Tibial artery (tissue), 4 donors: ENCODE measurements at regions not wholly inside any gene's neighbourhood (a gene's known extent, or its start where the extent isn't known, plus 50 kb on each side); places are given as distances from the start of the nearest gene placed in this dataset.

Experiments used
- DNase-seq, 2 donors: peaks; one replicate each; pipeline ENCODE4 v3.0.0-alpha.2; 2019
- H3K27ac ChIP-seq, 2 donors: fragments of 200-600 bp; sonication (generic) in 1 of 2; 1 replicate in 1 of 2; 2 replicates in 1 of 2; pipeline ENCODE4 v1.5.1; 2018 to 2019; ENCODE audit warnings: mild to moderate bottlenecking in 1 of 2
- H3K27me3 ChIP-seq, 2 donors: fragments of 200-600 bp; sonication (generic) in 1 of 2; one replicate each; pipeline versions ENCODE4 v1.5.1 to v1.6.0; 2016 to 2019
- H3K36me3 ChIP-seq, 3 donors: fragments of 200-600 bp; sonication (generic) in 2 of 3; one replicate each; pipeline ENCODE4 v1.5.1; 2016 to 2019; ENCODE audit warnings: mild to moderate bottlenecking in 2 of 3
- H3K4me1 ChIP-seq, 4 donors: fragments of 200-600 bp; sonication (generic) in 2 of 4; 1 replicate in 3 of 4; 2 replicates in 1 of 4; pipeline ENCODE4 v1.5.1; 2016 to 2019
- H3K4me3 ChIP-seq, 2 donors: fragments of 200-600 bp; sonication (generic) in 1 of 2; 1 replicate in 1 of 2; 2 replicates in 1 of 2; pipeline ENCODE4 v1.5.1; 2018 to 2019; ENCODE audit warnings: mild to moderate bottlenecking in 2 of 2
- H3K9me3 ChIP-seq, 3 donors: fragments of 200-600 bp; sonication (generic) in 1 of 3; one replicate each; pipeline ENCODE4 v1.5.1; 2016 to 2019
- CTCF ChIP-seq, 2 experiments: fragments of 200-600 bp in 1 of 2; fragments of 450-650 bp in 1 of 2; IDR thresholded peaks; one replicate each; pipeline ENCODE4 v1.5.1; 2017 to 2019; ENCODE audit warnings: antibody characterized with exemption in 2 of 2, mild to moderate bottlenecking in 1 of 2, moderate library complexity in 1 of 2
- intact Hi-C: fragments of 100-400 bp; cut with DNase I; formaldehyde crosslinking; loops from one replicate; pipeline ENCODE4 v1.15.0; 2023; ENCODE audit warnings: low total_unique reads

GRCh38 chr4:123921339-123921738, 524.7 kb downstream of the SPRY1 start:
- intact Hi-C loops, result no loop called here
- Histone ChIP-seq H3K4me1 (no peaks in the 10 kb centered on the region), H3K9me3 (no peaks in the 10 kb centered on the region), H3K27ac (no peak overlapping the region), H3K27me3 (no peaks in the 10 kb centered on the region), H3K4me3 (no peak overlapping the region), H3K36me3 (no peaks in the 10 kb centered on the region)
- DNase-seq, result no peak
- no peak for TF ChIP-seq CTCF (IDR thresholded peaks at IDR 0.05)

GRCh38 chr4:123922847-123923246, 526.3 kb downstream of the SPRY1 start:
- Histone ChIP-seq H3K27me3 (no peaks in the 10 kb centered on the region), H3K36me3 (no peaks in the 10 kb centered on the region), H3K4me3 (no peak overlapping the region), H3K4me1 (no peaks in the 10 kb centered on the region), H3K9me3 (no peaks in the 10 kb centered on the region), H3K27ac (no peak overlapping the region)
- no peak for DNase-seq
- intact Hi-C loops, result no loop called here
- TF ChIP-seq CTCF (IDR thresholded peaks at IDR 0.05), result no peak

- no peak overlapping the region for H3K27ac ChIP-seq
- no peak for DNase-seq
- intact Hi-C loops, result no loop called here
- H3K9me3 ChIP-seq, result no peaks in the 10 kb centered on the region
- TF ChIP-seq CTCF (IDR thresholded peaks at IDR 0.05), result no peak
- H3K4me1 ChIP-seq, result no peaks in the 10 kb centered on the region
- H3K27me3 ChIP-seq, result no peaks in the 10 kb centered on the region
- H3K36me3 ChIP-seq, result no peaks in the 10 kb centered on the region
- H3K4me3 ChIP-seq, result no peak overlapping the region
These were observed 527.9 kb downstream of the SPRY1 start for GRCh38 chr4:123924536-123924935.

- no peak for DNase-seq
- Histone ChIP-seq H3K27me3 (no peaks in the 10 kb centered on the region), H3K36me3 (no peaks in the 10 kb centered on the region), H3K9me3 (no peaks in the 10 kb centered on the region), H3K4me1 (no peaks in the 10 kb centered on the region), H3K4me3 (no peak overlapping the region), H3K27ac (no peak overlapping the region)
- TF ChIP-seq CTCF (IDR thresholded peaks at IDR 0.05), result no peak
- intact Hi-C loops, result no loop called here
These were observed 533.0 kb downstream of the SPRY1 start for GRCh38 chr4:123929565-123929964.

- H3K27ac ChIP-seq, result no peak overlapping the region
- intact Hi-C loops, result no loop called here
- no peaks in the 10 kb centered on the region for H3K36me3 ChIP-seq
- TF ChIP-seq CTCF (IDR thresholded peaks at IDR 0.05), result no peak
- no peak for DNase-seq
- H3K4me1 ChIP-seq, result no peaks in the 10 kb centered on the region
- no peak overlapping the region for H3K4me3 ChIP-seq
- H3K27me3 ChIP-seq, result no peaks in the 10 kb centered on the region
- no peaks in the 10 kb centered on the region for H3K9me3 ChIP-seq
These were observed 534.4 kb downstream of the SPRY1 start for GRCh38 chr4:123930996-123931395.

GRCh38 chr4:123934096-123934495, 537.5 kb downstream of the SPRY1 start:
- Histone ChIP-seq H3K27me3 (no peaks in the 10 kb centered on the region), H3K36me3 (no peaks in the 10 kb centered on the region), H3K27ac (no peak overlapping the region), H3K4me1 (peaks cover 0 to 24% (median under 1%) of the 10 kb centered on the region in 4 donors), H3K9me3 (no peaks in the 10 kb centered on the region), H3K4me3 (no peak overlapping the region)
- no peak for DNase-seq
- no peak for TF ChIP-seq CTCF (IDR thresholded peaks at IDR 0.05)
- intact Hi-C loops, result no loop called here
